Tibial nerve (tissue), 4 donors: ENCODE measurements at regions not wholly inside any gene's neighbourhood (a gene's known extent, or its start where the extent isn't known, plus 50 kb on each side); places are given as distances from the start of the nearest gene placed in this dataset.

Experiments used
- EP300 ChIP-seq, 2 donors: sonication (generic); formaldehyde crosslinking; IDR thresholded peaks; one replicate each; pipeline ENCODE4 v1.6.1; 2017; ENCODE audit warnings: antibody characterized with exemption in 2 of 2, mild to moderate bottlenecking in 1 of 2
- POLR2A ChIP-seq, 2 donors: fragments of 450-650 bp; IDR thresholded peaks; one replicate each; pipeline ENCODE4 v1.6.1; 2017; ENCODE audit warnings: antibody characterized with exemption in 2 of 2, mild to moderate bottlenecking in 2 of 2, moderate library complexity in 2 of 2
- TF ChIP-seq, protein P1 (sequence below), 5 experiments: fragments of 200-600 bp in 3 of 5; fragments of 450-650 bp in 2 of 5; sonication (generic) in 3 of 5; IDR thresholded peaks; one replicate each; pipeline ENCODE4 v1.5.1; 2016 to 2019; ENCODE audit warnings: antibody characterized with exemption in 5 of 5, mild to moderate bottlenecking in 3 of 5, moderate library complexity in 2 of 5

DNA sequence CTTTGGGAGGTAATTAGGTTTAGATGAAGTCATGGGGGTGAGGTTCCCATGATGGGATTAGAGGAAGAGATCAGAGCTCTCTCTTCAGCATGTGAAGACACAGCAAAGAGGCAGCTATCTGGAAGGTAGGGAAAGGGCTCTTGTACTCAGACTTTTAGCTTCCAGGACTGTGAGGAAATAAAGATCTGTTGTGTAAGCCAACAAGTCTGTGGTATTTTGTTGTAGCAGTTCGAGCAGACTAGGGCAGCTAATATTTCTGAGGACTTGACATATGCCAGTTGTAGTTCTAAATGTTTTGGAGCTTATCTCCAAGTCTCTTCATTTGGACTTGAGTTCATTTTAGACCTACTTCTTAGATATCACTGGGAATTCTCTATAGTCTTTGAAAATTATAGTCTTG lies 137.3 kb upstream of the PDE5A start:
- TF ChIP-seq, protein P1, sequence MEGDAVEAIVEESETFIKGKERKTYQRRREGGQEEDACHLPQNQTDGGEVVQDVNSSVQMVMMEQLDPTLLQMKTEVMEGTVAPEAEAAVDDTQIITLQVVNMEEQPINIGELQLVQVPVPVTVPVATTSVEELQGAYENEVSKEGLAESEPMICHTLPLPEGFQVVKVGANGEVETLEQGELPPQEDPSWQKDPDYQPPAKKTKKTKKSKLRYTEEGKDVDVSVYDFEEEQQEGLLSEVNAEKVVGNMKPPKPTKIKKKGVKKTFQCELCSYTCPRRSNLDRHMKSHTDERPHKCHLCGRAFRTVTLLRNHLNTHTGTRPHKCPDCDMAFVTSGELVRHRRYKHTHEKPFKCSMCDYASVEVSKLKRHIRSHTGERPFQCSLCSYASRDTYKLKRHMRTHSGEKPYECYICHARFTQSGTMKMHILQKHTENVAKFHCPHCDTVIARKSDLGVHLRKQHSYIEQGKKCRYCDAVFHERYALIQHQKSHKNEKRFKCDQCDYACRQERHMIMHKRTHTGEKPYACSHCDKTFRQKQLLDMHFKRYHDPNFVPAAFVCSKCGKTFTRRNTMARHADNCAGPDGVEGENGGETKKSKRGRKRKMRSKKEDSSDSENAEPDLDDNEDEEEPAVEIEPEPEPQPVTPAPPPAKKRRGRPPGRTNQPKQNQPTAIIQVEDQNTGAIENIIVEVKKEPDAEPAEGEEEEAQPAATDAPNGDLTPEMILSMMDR (IDR thresholded peaks at IDR 0.05), result no peak
- TF ChIP-seq EP300 (IDR thresholded peaks at IDR 0.05) (no peak), POLR2A (IDR thresholded peaks at IDR 0.05) (no peak)
